ENCODE measurements at regions not wholly inside any gene's neighbourhood (a gene's known extent, or its start where the extent isn't known, plus 50 kb on each side); places are given as distances from the start of the nearest gene placed in this dataset.

DNA sequence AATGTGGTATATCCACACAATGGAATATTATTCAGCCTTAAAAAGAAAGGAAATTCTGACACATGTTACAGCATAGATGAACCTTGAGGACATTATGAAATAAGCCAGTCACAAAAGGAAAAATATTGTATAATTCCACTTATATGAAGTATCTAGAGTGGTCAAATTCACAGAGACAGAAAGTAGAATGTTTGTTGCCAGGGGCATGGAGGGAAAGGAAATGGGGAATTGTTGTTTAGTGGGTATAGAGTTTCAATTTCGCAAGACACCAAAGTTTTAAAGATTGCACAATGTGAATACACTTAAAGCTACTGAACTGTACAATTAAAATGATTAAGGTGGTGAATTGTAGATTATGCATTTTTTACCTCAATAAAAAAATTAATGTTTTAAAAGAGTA, 92.9 kb downstream of the TXNL1 start:
- in situ Hi-C loops (cut with HindIII; ENCODE audit: low sequenced_read_pairs) = no loop called here

DNA sequence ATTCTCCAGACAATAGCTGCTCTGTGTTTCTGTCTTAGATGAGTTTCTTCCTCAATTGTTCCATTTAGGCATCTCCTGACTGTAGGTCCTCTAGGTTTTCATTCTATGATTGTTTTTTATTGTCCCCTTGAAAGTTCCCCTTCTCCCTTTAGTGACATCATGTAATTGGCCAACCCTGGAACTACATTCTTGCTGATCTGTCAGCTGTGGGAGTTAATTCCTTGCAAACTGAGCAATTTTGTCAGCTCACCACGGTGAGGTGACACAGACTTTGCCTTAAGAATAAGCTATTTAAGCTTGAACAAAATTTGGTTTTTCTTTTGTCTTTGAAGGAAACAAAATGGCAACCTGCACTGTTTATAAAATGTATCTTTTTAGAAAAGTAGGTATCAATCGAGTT, 95.9 kb downstream of the TXNL1 start:
- in situ Hi-C loops (cut with HindIII; ENCODE audit: low sequenced_read_pairs) = no loop called here

DNA sequence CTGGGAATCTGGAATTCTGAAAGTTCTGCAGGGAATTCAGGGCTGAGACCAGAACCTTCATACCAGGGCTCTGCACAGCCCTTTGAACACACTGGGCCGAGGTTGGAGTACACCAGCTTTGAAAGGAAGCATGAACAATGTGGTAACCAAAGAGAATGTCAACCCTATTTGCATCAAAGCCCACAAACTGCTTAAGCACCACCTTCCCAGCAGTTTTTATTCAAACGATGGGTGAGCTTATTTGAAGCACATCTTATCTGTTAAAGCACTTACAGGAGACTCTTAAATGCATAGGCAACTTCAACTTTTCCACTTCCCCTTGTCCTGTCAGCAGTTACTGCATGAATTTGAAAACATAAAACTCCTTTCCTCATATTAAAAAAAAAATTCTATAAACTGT, 96.6 kb downstream of the TXNL1 start:
- in situ Hi-C loops (cut with HindIII; ENCODE audit: low sequenced_read_pairs) = no loop called here

DNA sequence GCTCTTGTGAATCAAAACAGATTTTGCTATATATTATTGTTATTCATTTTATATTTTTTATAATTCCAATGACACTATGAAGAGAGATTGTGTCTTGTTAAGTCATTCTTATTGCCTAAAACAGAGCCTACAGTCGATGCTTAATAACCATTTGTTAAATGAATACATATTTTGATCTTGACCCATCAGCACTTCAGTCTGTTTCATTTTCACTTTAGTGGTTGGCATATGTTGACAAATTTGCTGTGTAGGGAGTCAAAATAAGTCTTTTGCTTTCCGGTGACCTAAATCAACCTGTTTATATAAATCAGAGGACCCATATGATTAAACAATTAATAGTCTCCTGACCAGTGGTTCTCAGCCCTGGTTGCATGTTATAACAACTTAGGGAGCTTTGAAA, 97.1 kb downstream of the TXNL1 start:
- in situ Hi-C loops (cut with HindIII; ENCODE audit: low sequenced_read_pairs) = no loop called here

DNA sequence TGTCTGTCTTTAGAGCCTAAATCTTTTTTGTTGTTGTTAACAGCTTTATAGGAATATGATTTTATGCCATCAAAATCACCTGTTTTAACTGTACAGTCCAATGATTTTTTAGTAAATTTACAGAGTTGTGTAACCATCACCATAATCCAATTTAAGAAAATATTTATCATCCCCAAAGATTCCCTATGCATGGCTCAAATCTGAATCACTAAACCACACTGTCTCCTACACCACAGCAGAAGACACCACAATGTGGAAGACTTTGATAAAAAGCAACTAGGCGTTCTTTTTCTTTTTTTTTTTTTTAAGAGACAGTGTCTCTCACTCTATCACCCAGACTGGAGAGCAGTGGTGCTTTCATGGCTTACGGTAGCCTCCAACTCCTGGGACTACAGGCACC, 99.6 kb downstream of the TXNL1 start:
- in situ Hi-C loops (cut with HindIII; ENCODE audit: low sequenced_read_pairs) = no loop called here

DNA sequence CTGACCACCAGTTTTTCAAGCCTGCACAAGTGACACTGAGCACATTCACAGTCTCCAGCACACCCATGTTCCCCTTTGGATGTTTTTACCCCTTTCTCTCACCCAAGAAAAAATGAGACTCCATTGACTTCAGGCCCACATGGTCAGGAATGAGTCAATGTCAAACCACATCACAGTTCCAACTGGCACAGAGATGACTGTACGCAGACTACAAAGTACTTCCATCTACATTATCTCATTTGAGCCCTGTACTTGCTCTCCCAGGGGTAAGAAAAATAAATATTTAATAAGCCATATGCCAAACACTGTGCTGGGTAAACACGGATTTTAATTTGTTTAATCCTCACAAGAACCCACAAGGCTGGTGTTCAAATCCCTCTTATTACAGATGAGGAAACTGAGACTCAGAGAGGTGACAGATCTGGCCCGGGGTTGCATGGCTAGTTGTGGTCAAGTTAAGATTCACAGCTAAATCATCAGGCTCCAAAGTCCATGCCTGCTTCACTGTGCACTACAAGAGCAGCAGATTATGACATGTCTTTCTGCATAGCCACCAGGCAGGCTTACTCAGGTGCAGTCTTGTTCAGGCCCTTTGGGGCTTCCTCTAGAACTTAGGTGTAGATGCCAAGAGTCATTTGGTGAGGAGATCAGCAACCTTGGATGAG, 106.1 kb downstream of the TXNL1 start:
- in situ Hi-C loops (cut with HindIII; ENCODE audit: low sequenced_read_pairs) = no loop called here

DNA sequence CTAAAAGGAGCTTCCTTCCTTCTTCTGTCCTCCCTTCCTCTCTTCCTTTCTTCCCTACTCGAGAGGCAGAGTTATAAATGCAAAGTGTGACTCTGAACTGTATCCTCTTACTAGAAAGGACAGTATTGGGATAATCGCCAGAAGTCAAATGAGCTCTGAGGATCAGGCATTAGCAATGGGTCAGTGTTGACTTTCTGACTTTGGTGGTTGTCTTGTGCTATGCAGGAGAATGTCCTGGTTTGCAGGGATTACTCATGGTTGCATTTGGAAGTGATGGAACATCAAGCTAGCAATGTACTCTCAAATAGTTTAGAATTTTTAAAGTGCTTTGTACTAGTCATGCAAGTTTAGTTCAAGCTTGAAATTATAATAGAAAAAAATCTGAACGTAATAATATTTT, 115.6 kb downstream of the TXNL1 start:
- in situ Hi-C loops (cut with HindIII; ENCODE audit: low sequenced_read_pairs) = no loop called here

DNA sequence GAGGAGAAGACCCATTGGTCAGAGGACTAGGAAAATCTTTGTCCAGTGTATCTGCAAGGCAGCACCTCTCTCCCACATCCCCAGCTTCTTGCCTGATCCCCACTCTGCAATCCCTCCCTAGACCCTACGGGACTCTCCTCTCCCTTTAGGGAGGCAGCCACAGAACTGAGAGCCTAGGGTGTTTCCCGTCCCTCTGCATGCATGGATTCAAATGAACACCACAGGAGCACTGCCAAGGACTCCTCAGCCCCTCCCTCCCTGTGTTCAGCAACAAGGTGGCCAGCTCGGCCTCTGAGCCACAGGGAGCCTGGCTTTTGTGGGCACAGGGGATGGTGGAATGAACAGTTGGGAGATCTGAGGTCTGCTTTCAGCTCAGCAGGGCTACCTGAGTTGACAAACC, 117.1 kb downstream of the TXNL1 start:
- in situ Hi-C loops (cut with HindIII; ENCODE audit: low sequenced_read_pairs) = no loop called here

DNA sequence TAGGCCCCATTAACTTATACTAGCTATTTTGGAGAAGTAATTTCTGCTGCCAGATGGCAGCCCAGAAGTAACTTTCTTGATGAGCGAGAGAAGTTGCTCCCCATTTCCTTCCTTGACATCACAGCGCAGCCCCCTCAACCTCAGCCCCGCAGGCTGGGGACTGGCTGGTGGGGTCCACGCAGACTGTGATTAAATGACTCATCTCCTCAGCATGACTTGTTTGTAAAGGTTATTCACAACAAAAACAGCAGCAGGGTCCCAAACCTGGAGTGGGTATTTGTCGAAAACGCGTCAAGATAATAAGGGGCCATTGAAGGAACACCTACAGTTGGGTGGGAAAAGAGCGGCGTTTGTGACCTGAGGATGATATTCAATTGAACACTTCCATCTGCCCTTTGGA, 120.6 kb downstream of the TXNL1 start:
- in situ Hi-C loops (cut with HindIII; ENCODE audit: low sequenced_read_pairs) = no loop called here

DNA sequence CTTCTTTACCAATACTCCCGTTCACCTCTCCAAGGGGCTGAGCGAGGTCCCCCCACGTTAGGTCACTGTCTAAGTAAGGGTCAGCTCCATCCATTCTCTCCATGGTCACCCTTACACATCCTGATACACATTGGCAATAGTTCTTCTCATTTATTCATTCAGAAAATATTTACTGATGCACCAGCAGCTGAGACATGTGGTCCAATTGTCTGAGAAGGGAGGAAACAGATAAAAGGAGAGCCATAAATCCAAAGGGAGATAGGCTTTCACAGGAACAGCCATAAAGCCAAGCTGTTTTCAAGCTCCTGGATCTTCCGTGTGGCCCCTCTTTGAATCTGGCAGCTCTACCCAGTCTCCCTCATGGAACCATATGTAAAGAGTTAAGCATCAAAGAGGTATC, 121.2 kb downstream of the TXNL1 start:
- in situ Hi-C loops (cut with HindIII; ENCODE audit: low sequenced_read_pairs) = no loop called here

DNA sequence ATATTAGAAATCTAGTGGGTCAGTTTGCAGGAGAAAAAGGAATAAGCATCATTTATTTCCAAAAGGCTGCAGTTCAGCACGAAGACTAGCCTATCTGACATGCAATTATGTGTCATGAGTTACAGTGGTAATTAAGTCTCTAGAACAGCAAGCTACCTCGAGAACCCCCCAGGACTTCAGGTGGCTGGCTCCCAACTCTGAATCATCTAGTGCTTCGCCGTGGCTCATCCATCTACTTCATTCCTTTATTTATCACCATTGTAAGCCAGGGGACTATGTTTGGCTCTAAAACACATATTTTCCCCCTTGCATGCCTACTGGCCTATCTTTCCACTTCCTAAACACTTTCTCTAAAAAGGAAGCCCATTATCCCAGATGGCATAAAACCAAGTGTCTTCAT, 121.6 kb downstream of the TXNL1 start:
- in situ Hi-C loops (cut with HindIII; ENCODE audit: low sequenced_read_pairs) = no loop called here

DNA sequence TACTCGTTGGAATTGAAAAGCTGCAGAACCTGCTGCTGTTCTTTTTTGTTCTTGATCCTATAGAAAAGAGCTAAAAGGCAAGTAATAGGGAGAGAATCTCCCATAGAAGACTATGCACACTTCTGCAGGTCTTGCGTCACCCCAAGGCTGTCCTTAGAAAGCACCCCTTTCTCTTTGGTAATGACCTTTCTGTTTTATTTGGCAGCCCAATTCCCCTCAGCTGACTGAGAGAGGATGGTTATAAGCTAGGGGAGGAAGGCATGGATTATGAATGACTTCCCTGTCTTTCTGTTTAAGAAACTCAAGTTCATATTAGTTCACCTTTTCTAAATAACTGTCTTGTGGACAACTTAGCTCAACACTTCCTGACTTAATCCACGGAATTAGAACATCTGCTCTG, 122.9 kb downstream of the TXNL1 start:
- in situ Hi-C loops (cut with HindIII; ENCODE audit: low sequenced_read_pairs) = no loop called here

DNA sequence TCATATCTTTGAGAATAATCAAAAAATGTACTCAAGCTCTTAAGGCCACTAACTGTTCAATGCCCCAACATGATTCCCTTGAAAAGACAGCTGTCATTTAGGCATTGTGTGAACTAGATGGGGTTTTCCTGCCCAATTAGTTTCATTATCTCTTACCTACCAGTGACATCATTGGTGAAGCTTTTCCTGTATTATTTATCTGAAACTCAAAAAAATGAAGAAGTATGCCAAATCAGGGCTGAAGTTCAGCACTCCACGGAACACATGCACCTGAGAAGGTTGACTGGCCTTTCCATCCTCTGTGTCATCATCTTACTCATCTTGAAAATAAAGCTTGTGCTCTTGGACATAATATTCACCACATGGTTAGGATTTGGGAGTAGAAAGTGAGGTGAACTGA, 126.4 kb downstream of the TXNL1 start:
- in situ Hi-C loops (cut with HindIII; ENCODE audit: low sequenced_read_pairs) = no loop called here

DNA sequence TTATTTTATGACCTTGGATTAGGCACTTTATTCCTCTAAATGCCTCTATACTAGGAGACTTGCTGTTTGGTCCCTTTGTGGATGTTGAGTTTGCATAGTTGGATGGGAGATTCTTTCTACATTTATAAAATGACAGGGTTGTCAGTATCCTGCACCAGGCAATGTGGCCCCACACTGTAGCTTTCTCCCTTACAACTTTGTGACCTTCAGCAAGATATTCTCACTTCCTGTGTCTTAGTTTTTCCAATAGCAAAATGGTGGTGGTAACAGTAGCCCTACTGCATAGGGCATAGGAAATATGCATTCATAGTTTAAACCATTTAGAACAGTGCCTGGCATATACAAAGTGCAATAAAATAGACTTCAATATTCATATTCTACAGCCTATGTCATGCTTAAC, 128.3 kb downstream of the TXNL1 start:
- in situ Hi-C loops (cut with HindIII; ENCODE audit: low sequenced_read_pairs) = no loop called here

DNA sequence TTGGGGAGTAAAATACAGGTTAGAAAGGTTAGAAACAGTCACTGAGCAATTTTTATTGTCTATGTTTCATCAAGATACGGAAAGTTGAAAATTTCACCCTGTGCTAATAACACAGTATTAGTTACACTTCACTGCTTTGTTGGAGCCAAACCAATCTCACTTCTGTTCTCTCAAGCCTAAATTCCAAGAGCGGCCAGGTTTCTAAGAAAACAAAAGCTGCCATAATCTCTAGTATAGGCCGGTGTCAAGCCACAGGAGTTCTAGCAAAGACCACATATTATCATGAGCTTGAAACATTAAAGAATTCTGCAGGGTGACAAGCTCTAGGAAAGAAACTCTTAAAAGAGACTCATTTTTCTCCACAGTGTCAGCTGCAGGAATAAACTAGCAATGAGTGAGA, 128.7 kb downstream of the TXNL1 start:
- in situ Hi-C loops (cut with HindIII; ENCODE audit: low sequenced_read_pairs) = no loop called here

DNA sequence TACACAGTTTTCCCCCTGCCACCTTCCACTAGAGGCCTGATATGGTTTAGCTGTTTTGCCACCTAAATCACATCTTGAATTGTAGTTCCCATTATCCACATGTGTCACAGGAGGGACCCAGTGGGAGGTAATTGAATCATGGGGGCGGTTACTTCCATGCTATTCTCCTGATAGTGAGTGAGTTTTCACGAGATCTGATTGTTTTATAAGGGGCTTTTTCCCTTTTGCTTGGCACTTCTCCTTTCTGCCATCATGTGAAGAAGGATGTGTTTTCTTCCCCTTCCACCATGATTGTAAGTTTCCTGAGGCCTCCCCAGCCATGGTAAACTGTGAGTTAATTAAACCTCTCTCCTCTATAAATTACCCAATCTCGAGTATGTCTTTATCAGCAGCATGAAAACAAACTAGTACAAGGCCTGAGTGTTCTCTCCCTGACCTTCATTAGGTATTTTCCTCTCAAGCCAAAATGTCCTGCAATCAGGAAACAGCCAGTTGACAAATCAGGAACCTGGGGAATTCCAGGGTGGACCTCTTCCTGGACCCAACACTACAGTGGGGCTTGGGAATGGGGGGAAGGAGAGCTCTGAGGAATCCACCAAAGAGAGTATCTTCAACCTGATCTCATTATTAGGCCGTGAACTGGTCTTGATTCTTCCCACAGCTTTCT, 129.9 kb downstream of the TXNL1 start:
- in situ Hi-C loops (cut with HindIII; ENCODE audit: low sequenced_read_pairs) = no loop called here

DNA sequence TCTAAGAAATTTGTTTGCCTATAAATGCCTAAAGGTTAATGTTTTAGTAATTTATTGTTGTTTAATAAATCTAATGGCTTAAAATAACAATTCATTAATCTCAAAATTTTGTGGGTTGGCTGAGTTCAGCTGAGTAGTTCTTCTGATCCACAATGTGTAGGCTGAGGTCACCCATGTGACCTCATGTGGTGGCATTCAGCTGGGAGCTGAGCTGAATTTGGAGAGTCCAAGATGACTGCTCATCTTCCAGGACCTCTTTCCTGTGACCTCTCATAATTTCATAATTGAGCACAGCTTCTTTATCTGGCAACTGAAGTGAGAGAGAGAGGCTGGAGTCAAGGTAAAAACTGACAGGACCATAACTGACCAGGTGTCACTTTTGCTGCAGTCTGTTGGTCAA, 132.4 kb downstream of the TXNL1 start:
- in situ Hi-C loops (cut with HindIII; ENCODE audit: low sequenced_read_pairs) = no loop called here

DNA sequence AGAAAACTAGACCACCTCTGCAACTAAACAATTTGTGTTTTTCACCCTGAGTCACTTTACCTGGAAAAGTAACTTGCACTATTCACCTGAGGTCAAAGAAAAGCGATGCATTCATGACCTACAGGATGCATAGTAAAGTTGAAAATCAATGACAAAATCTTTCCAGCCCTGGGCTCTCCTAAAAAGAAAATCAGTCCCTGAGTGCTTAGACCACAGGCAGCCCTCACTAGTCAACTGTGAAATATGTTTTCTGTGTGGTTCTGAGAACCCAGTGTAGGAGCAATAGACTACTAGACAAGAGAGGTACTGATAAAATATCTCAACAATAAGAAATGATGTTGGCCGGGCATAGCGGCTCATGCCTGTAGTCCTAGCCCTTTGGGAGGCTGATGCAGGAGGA, 133.1 kb downstream of the TXNL1 start:
- in situ Hi-C loops (cut with HindIII; ENCODE audit: low sequenced_read_pairs) = no loop called here

DNA sequence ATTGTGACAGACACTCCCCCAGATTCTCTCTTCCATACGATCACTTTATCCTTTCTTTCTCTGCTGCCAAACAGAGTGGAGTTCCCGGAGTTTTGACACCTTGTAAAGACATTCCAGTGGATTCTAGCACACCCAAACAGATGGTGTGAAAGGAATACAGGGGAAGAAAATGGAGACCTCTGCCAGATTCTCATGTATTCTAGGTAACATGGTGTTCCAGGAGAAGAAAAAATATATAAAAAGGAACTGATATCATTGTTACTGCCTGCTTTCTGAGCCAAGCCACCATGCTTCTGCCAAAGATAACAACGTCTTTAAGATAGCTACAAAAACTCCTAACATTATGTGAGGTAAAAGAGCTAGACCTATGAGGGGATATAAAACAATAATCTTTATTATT, 136.5 kb downstream of the TXNL1 start:
- in situ Hi-C loops (cut with HindIII; ENCODE audit: low sequenced_read_pairs) = no loop called here

DNA sequence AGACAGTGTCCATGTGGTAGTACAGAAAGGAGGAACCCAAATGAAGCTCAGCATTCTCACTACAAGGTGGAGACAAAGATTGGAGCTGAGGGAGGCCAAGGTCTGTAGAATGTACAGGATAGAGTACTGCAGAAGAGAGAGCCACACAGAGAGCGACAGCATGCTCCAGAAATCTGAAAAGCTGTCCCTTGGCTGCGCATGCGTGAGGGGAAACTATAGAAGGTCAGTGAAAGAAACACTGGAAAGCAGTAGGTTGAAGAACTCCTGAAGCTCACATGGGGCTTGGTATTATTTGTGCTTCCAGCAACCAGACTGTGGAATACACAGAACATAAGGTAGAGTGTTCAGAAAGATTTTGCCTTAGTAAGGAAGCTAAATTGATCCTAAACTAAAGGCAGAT, 142.5 kb downstream of the TXNL1 start:
- in situ Hi-C loops (cut with HindIII; ENCODE audit: low sequenced_read_pairs) = loop anchor here (10.0 kb wide), 1 partner anchor 69 kb away; no protein-coding TSS in a partner anchor

DNA sequence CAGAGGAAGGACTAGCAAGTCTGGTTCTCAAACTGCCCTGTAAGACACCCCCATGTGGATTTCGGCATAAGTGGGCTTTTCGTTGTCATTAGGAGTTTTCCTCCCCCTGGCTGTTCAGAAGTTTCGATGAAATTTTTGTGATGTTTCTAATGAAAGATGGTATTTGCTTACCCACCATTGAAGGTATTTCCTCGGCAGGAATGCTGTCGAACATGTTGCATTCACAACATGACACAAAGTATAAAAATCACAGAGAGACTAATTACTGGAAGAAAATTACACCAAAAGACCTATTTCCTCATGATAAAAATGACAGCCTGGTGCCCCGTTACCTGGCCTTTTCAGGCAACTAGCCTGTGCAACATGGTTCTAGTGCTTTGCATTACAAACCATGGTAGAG, 144.9 kb downstream of the TXNL1 start:
- in situ Hi-C loops (cut with HindIII; ENCODE audit: low sequenced_read_pairs) = loop anchor here (10.0 kb wide), 1 partner anchor 71 kb away; no protein-coding TSS in a partner anchor

DNA sequence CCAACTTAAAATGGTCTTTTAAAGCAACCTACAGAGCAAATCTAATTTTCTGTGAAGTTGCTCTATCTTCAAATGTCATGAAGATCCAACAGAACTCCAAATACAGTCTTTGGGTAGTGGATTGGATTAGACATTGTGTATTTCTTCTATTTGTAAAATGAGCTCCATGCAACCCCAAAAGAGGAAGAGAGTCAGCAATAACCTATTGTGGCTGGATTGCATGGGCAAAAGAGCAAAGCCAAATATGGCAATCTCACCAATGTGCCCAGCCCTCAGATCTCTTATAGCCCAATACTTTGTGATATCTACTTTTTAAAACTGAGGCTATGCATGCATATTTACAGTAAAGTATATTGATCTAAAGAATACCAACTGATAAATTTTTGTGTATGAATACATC, 146.3 kb downstream of the TXNL1 start:
- in situ Hi-C loops (cut with HindIII; ENCODE audit: low sequenced_read_pairs) = loop anchor here (10.0 kb wide), 1 partner anchor 73 kb away; no protein-coding TSS in a partner anchor

DNA sequence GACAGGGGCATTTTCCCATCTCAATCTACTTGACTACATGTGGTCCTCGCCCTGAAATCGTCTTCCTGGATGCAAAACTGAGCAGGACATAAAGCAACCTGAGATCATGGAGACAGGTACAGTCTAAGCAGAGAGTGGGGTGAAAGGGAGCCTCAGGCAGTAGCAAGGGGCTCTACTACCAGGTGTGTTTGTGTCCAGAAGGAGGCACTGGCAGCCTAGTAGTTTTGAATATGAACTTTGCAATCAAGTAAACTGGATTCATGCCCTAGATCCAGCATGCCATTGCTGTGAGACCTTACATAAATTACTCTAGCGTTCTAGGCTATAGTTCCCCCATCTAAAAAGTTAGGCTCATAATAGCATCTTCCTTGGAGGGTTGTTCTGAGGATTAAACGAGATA, 147.4 kb downstream of the TXNL1 start:
- in situ Hi-C loops (cut with HindIII; ENCODE audit: low sequenced_read_pairs) = loop anchor here (10.0 kb wide), 1 partner anchor 74 kb away; no protein-coding TSS in a partner anchor

All from DLD1 (cell line).